DMS 273 treated with DMSO at 0.1 percent for 48 hours (cell line): ENCODE measurements at regions not wholly inside any gene's neighbourhood (a gene's known extent, or its start where the extent isn't known, plus 50 kb on each side); places are given as distances from the start of the nearest gene placed in this dataset.
A peak's percentile ranks its signal among the peaks of the same experiment; 100 is the strongest.
"Not testable (repeated sequence)": the region's sequence is repeated elsewhere in the genome, so short reads cannot be mapped to it uniquely, and the experiment has no call there.

Source experiments
- DNase-seq: peaks from one replicate; lab custom pipeline; 2025; lab: John Stamatoyannopoulos, UW

DNA sequence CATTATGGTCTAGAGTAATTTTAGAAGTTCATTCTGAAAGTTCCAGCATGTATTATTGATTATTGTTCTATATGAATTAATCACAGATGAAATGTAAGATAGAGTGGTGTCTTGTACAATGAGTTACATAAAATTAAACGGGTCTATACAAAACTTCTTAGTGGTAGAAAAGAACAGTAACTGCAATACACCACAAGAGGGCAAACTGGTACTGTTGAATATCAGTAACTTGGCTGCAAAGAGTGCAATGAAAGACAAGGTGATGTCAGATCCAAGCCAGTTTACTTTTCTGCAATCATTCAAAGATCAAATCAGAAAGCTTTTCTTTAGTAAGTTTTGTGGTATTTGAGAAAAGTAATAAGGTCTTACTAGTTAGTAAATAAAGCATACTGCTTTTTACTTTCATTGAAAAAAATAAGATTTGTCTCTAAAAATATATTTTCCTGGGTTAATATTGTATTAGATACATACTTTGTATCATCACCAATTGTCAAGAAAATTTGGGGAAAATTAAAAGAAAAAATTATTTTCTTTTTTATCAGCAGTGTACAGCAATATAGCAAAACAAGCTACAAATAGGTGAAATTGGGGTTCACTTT is 66.4 kb upstream of the BTG3 start:
- DNase-seq, result peak; percentile 54

DNA sequence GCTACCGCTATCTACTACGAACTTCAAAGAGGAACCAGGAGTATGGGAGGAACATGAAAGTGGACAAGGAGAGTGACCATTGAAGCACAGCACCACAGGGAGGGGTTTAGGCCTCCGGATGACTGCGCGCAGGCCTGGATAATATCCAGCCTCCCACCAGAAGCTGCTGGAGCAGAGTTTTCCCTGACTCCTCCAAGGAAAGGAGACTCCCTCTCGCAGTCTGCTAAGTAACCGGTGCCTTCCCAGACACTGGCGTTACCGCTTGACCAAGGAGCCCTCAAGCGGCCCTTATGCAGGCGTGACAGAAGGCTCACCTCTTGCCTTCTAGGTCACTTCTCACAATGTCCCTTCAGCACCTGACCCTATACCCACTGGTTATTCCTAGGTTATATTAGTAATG is 64.2 kb upstream of the BTG3 start:
- DNase-seq, result not testable (repeated sequence)

DNA sequence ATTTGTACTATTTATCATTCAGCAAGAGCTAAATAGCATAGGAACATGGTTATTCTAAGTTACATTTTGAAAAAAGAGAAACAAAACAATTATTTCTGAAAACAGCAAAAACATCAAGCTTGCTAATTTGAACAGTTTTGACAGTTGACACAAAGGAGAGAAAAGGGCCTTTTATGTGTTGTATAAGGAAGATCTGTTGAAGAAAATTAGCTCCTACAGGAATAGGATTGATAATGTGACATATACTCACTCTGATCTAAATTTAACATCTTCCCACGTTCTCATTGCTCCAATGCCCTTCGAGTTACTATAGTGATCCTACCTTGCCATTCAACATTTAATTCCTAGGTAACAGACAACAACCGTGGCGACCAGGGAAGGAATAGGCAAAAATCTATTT is 61.4 kb upstream of the BTG3 start:
- DNase-seq, result no peak

DNA sequence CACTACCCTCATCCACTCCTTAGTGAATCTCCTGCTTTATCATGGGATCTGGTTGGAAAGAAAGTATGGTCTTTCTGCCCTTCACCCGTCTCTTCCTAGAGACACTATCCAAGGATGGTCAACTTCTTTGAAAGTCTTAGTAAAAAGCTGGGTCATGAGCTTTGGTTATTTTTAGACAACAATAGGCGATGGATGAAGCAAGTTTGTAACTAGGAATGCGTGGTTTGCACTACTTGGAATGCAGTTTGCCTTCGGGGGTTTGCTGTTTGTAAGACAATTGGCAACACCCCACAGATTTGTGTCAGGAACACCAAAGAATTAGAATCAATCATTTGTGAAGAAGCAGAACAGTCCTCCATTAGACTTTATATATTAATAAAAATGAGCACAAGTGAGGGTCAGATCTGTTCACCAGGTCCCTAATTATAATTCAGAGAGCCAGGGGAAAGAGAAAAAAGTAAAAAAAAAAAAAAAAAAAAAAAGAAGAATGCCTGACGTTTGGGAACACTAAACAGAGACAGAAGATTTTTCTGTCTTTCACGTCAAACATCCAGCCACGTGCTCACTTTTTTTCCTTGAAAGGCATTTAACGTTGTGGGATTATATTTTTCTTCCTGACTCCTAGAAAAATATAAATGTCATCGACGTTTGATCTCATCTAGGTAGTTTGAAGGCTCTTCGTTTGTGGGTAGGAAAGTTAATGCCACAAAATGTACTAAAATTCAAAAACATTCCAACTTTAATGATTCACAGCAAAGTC is 60.7 kb upstream of the BTG3 start:
- no peak for DNase-seq

DNA sequence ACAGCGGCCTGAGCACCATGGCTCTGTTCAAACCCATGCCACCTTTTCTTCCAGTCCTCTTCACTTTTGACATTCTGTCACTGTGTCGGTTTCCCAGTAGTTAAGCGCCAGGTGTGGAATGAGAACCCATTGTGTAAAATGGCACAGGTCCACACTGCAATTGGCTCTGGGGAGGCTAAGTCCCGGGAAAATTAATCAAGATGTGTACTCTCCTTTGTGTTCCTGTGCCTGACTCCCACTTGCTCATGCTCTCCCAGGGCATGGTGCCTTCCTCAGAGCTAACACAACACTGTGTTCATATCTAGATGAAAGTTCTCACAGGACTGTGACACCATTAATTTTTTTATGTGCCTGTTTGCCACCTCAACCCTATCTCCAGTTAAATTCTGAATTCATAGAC is 59.0 kb upstream of the BTG3 start:
- no peak for DNase-seq

DNA sequence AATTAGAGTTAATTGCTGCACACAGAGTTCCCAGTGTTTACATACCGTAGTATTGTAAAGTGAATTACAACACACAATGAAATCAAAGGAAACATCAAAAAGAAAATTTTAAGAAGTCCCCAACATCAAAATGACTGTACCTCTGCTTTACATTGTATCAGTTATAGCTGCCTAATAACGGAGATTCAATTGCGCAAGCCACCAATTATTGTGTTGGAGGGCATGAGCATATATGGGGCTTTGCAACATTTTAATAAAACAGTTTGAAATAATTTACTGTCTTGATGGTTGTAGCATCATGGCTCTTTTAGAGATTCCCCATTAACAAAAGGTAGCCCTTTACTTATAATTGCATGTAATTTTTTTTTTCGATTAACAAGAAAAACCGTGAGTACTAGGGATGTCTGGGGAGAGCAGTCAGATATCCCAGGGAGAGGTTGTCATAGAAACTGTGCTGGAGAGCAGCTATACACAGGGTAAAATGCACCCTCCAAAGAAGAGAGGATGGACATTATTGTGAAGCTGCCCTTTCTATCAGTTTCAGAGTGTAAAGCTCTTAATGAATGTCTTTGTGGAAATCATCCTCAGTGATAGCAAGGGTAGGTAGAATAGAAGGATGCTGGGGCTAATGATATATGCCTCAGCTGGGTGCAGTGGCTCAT is 55.9 kb upstream of the BTG3 start:
- DNase-seq, result no peak

DNA sequence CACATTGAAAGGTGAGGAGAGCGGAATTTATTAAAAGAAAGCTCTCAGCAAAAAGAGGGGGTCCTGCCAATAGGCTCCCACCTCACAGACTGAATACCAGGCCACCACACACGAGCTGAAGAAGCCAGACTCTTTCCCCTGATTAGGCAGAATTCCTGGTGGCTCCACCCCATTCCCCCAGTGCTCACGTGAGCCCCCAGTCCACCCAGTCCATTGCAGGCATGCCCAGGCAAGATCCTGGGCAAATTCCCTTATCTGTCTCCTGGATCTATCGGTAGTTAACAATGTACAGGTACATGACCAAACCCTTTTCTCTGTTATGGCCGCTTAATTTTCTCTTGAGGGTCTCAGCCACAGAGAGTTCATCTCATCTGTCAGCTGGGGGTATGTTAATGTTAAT is 54.6 kb upstream of the BTG3 start:
- no peak for DNase-seq
